ENCODE measurements at regions not wholly inside any gene's neighbourhood (a gene's known extent, or its start where the extent isn't known, plus 50 kb on each side); places are given as distances from the start of the nearest gene placed in this dataset.
A peak's percentile ranks its signal among the peaks of the same experiment; 100 is the strongest.

GRCh38 chrX:149198980-149199732 lies 305.9 kb downstream of the IDS start:
- ATAC-seq = no peak
- intact Hi-C loops (cut with DNase I) = no loop called here
- DNase-seq = no peak

- intact Hi-C loops (cut with DNase I) = no loop called here
- ATAC-seq (no peak), DNase-seq (no peak)
Observed at GRCh38 chrX:149185087-149185486, 320.0 kb downstream of the IDS start.

GRCh38 chrX:149161435-149162088 lies 343.5 kb downstream of the IDS start:
- no peak for DNase-seq
- no peak for ATAC-seq
- intact Hi-C loops (cut with DNase I) = no loop called here

GRCh38 chrX:149157976-149158375 lies 347.1 kb downstream of the IDS start:
- ATAC-seq = no peak
- intact Hi-C loops (cut with DNase I) = no loop called here
- DNase-seq = no peak

DNA sequence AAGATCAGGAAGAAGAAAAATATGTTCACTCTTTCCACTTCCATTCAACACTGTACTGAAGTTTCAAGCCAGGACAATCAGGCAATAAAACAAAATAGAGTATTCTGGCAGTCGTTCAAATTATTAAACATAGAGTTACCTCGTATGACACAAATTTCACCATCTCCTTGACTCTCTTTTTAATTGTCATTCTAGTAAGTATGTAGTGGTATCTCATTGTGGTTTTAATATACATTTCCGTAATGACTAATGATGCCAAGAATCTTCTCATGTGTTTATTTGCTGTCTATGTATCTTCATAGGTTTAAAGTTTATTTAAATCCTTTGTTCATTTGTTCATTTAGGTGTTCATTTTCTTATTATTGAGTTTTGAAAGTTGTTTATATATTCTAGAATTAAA lies 352.2 kb downstream of the IDS start:
- ATAC-seq (no peak), DNase-seq (no peak)
- intact Hi-C loops (cut with DNase I) = no loop called here

DNA sequence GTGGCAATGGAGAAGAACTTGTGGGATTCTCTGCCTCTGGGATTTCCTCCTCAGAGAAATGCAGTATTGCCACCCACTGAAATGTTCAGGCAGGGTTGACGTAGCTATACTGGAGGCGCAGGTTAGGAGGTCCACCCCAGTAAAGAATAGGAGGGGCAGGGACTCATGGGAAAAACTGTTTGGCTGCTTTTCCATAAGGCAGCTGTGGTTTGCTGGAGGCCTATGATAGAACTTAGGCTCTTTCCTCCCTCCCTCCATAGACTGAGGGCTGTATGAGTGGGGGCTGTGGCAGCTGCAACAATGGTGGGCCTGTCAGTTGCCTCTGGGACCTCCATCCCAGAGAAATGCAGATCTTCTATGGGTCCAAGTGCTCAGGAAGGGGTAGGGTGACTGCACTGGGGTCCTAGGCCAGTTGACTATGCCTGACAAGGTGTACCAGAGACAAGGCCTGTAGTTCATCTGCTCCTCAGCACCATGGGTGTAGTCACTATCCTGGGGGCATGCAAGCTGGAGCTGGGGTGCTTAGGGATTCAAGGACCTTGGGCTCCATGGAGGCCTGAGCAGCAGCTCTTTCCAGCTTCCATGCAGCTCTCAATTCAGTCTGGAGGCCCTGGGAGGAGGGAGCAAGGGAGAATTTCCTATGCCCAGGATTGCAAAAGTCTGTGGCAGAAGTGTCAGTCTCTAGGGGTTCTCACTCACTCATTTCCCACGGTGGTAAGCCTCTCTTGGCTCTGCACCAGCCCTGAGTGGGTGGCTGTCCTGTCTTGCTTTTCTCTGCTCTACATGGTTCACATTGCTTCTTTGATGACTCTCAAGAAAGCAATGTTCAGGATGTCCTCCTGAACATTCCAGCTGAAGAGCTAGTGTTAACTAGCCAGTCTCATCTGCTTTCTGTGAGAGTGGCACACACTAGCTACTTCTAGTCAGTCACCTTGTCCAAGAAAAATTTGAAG lies 353.0 kb downstream of the IDS start:
- DNase-seq = no peak
- peak in 1 of 2 donors; percentile 51 for ATAC-seq
- intact Hi-C loops (cut with DNase I) = no loop called here

- no peak for ATAC-seq
- intact Hi-C loops (cut with DNase I) = no loop called here
- DNase-seq = no peak
Observed at GRCh38 chrX:149145845-149146285, 359.2 kb downstream of the IDS start.

- no peak for DNase-seq
- intact Hi-C loops (cut with DNase I) = no loop called here
- ATAC-seq = no peak
Observed at GRCh38 chrX:149131774-149132173, 373.3 kb downstream of the IDS start.

- DNase-seq (no peak), ATAC-seq (no peak)
- intact Hi-C loops (cut with DNase I) = no loop called here
Observed at GRCh38 chrX:149129767-149130166, 375.3 kb downstream of the IDS start.

- ATAC-seq = no peak
- intact Hi-C loops (cut with DNase I) = no loop called here
Observed at GRCh38 chrX:149124526-149125108, 380.5 kb downstream of the IDS start.

DNA sequence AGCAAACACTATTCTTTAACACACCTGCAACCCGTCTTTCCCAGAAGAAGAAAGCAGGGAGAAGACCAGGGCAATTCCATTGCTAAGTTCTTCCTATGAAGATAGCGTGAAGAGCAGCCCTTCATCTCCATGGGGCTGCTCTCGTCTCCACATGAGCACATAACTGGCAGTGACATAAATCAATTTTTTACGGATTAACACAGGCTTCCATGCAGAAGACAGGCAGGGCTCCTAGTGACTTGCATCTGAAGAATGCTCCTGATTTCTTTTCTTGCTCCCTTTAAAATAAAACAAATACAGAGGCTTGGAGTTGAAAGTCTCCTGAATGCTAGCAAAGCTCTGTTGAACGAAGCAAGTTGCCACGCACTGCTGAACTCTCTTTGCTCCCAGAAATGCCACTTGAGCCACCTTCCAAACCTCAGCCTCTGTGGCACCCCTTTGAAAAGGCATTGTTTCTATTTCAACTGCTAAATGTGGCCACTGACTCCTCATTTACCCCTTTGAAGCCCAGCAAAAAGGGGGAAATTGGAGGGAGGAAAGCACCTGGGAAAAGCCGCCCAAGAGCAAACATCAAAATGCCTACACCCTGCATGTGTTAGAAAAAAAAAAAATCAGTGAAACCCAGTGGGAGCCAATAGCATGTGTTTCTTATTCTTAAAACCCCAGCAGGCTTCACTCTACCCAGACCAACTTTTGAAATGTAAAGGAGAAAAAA lies 383.7 kb downstream of the IDS start:
- DNase-seq = no peak
- no peak for ATAC-seq
- intact Hi-C loops (cut with DNase I) = no loop called here

More at GRCh38 chrX:149124526-149125108, 380.5 kb downstream of the IDS start:
- DNase-seq = no peak

DNA sequence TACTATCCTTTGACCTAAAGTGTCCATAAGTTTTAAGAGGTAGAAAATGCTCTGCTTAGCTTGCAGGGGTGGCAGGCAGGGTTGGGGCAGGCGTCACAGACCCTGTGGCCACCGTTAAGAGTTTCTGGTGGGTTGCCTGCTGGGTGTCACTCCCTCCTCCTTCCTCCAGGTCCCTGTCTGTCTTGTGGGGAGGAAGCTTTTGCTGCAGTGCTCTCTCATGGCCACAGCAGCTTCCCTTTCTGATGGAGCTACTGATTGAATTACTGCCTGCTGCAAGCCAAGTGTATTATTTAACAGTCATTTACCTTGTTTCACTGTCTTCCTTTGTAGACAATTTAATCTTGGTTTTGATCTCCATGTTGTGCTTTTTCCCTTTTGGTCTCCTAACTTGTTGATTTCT lies 384.6 kb downstream of the IDS start:
- DNase-seq (no peak), ATAC-seq (no peak)
- intact Hi-C loops (cut with DNase I) = no loop called here

- ATAC-seq = no peak
- DNase-seq = no peak
- intact Hi-C loops (cut with DNase I) = no loop called here
Observed at GRCh38 chrX:149114874-149115273, 390.2 kb downstream of the IDS start.

DNA sequence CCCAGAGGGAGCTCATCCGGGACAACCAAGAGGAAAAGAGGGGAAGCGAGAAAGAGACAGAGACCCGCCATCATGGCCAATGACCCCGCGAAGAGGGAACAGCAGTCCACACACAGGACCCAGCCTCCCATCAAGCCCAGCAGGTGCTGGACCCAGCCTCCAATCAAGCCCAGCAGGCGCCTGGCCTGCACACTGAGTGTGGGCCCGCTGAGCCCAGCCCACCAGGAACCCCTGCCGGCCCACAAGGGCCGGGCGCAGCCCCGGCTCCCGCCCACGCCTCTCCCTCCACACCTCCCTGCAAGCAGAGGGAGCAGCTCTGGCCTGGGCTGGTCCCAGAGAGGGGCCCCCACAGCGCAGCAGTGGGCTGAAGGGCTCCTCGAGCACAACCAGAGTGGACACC lies 391.1 kb downstream of the IDS start:
- no peak for ATAC-seq
- no peak for DNase-seq

DNA sequence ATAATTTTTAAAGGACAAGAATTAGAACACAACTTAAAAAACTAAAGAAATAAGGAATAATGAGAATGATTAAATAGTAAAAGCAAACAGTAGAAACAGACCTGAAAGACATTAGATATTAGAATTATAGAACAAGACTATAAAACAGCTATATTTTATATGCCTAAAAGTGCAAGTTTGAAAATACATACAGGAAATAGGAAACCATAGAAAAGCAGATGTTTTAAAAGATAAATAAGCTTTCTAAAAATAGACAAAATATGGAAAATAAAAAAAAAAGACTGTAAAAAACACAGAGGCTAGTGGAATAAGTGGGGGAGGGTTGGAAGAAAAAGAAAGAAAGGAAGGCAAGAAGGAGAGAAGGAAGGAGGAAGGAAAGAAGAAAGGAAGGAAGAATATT lies 407.3 kb downstream of the IDS start:
- intact Hi-C loops (cut with DNase I) = no loop called here
- DNase-seq (no peak), ATAC-seq (no peak)

More for the DNA sequence above, 391.1 kb downstream of the IDS start:
- intact Hi-C loops (cut with DNase I) = no loop called here

DNA sequence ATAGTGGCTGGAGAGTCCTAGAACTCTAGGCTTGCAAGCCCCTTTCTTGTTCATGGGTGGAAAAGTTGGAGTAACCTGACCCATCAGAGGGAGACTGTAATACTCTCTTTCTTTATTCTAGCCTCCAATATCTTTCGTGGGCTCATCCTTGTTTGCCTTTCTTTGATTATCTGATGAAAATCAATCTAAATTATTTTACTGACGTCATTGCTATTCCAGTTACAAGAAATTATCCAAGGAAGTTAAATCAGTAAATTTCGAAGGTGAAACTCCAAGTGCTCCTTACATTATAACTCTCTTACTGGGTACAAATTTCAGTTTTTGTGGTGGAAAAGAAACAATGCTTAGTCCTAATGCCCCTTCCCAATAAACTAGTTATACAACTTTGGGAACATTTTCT lies 412.9 kb downstream of the IDS start:
- ATAC-seq = no peak
- DNase-seq = no peak
- intact Hi-C loops (cut with DNase I) = no loop called here

GRCh38 chrX:149079805-149080406 lies 425.2 kb downstream of the IDS start:
- intact Hi-C loops (cut with DNase I) = no loop called here
- DNase-seq = no peak
- no peak for ATAC-seq

- intact Hi-C loops (cut with DNase I) = no loop called here
- DNase-seq = peak; percentile 71
- ATAC-seq = peak; percentile 78 to 87
Observed at GRCh38 chrX:149074398-149074797, 430.7 kb downstream of the IDS start.

DNA sequence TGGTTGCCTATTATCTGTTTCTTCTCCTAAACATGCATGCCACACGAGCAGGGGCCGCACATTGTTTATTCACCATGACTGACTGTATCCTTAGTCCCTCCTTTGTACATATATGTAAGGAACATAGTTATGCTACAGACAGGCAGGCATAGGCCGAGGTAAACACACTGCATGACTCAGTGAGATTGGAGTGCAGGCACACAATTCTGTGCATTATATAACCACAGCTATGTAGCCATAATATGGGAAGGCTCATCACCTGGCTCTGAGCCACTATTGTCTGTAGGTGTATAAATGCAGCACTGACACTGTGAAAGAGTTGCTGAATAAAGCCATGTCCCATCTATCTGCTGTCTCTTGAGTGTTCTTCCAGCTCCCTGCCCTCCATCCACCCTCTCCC lies 431.6 kb downstream of the IDS start:
- no peak for ATAC-seq
- DNase-seq = no peak
- intact Hi-C loops (cut with DNase I) = no loop called here

Measured in left cardiac atrium (tissue), 4 donors.